SK-N-SH (cell line): ENCODE measurements at regions not wholly inside any gene's neighbourhood (a gene's known extent, or its start where the extent isn't known, plus 50 kb on each side); places are given as distances from the start of the nearest gene placed in this dataset.

ENCODE experiments used
- CTCF ChIA-PET: fragments of 300-600, 350-600 bp; formaldehyde crosslinking; extraction: SDS; loops from one replicate; lab custom pipeline; 2021; lab: Yijun Ruan, JAX
- POLR2A ChIA-PET: fragments of 350-600 bp; sonication (Branson Sonifier 250); formaldehyde crosslinking; extraction: SDS; loops from one replicate; lab custom pipeline; 2020; ENCODE audit warnings: antibody characterized with exemption, inconsistent platforms; lab: Yijun Ruan, JAX
- DNase-seq: peaks from one replicate; pipeline ENCODE4 v3.0.0; 2012
- H2AFZ ChIP-seq: fragments of 200-600 bp; sonication (generic); 2 replicates; pipeline ENCODE4 v1.8.1; 2016; ENCODE audit warnings: antibody characterized with exemption, mild to moderate bottlenecking, low read depth
- H3F3A ChIP-seq: fragments of 200-600 bp; sonication (generic); replicated peaks from 2 replicates; pipeline ENCODE3; 2016; ENCODE audit warnings: antibody characterized with exemption, mild to moderate bottlenecking; ENCODE audit not compliant: insufficient read depth
- H3K27ac ChIP-seq, 2 experiments: fragments of 200-500 bp in 1 of 2; fragments of 200-600 bp in 1 of 2; sonication (Bioruptor generic) in 1 of 2; sonication (generic), shearing (Covaris generic) in 1 of 2; 2 replicates each; pipeline versions ENCODE4 v1.5.1 to v1.6.1; 2014 to 2016; ENCODE audit warnings: low read depth in 2 of 2, inconsistent platforms in 1 of 2, low read length in 1 of 2, mild to moderate bottlenecking in 1 of 2, mixed read lengths in 1 of 2
- H3K27me3 ChIP-seq: fragments of 200-600 bp; sonication (generic), shearing (Covaris generic); 2 replicates; pipeline ENCODE4 v1.6.1; 2016; ENCODE audit warnings: mixed run types; ENCODE audit not compliant: insufficient read depth
- H3K36me3 ChIP-seq, 2 experiments: fragments of 200-500 bp in 1 of 2; fragments of 200-600 bp in 1 of 2; sonication (Bioruptor generic) in 1 of 2; sonication (generic) in 1 of 2; replicated peaks in 1 of 2; 2 replicates each; pipeline versions ENCODE3 to v1.5.1; 2014 to 2016; ENCODE audit warnings: low read length in 1 of 2, mild to moderate bottlenecking in 1 of 2; ENCODE audit not compliant: insufficient read depth in 2 of 2, control insufficient read depth in 1 of 2
- H3K4me1 ChIP-seq, 2 experiments: fragments of 200-500 bp in 1 of 2; fragments of 200-600 bp in 1 of 2; sonication (Bioruptor generic) in 1 of 2; sonication (generic), shearing (Covaris generic) in 1 of 2; 2 replicates each; pipeline versions ENCODE4 v1.5.1 to v1.6.1; 2014 to 2016; ENCODE audit warnings: low read depth in 1 of 2, low read length in 1 of 2, mixed run types in 1 of 2; ENCODE audit not compliant: insufficient read depth in 2 of 2, control insufficient read depth in 1 of 2
- H3K4me2 ChIP-seq: fragments of 200-600 bp; sonication (generic), shearing (Covaris generic); 2 replicates; pipeline ENCODE4 v1.6.1; 2017; ENCODE audit warnings: mixed run types
- H3K4me3 ChIP-seq, 2 experiments: fragments of 200-500 bp in 1 of 2; fragments of 200-600 bp in 1 of 2; sonication (Bioruptor generic) in 1 of 2; sonication (generic), shearing (Covaris generic) in 1 of 2; 2 replicates each; pipeline versions ENCODE4 v1.5.1 to v1.8.1; 2014 to 2016; ENCODE audit warnings: low read depth in 2 of 2, inconsistent platforms in 1 of 2, low read length in 1 of 2, mild to moderate bottlenecking in 1 of 2, mixed read lengths in 1 of 2, moderate library complexity in 1 of 2
- H3K79me2 ChIP-seq: fragments of 200-600 bp; sonication (generic); 2 replicates; pipeline ENCODE4 v1.8.1; 2017; ENCODE audit warnings: mild to moderate bottlenecking; ENCODE audit not compliant: insufficient read depth
- H3K9ac ChIP-seq: fragments of 200-600 bp; sonication (generic); 2 replicates; pipeline ENCODE4 v1.6.1; 2017; ENCODE audit warnings: mixed run types
- H3K9me2 ChIP-seq: fragments of 200-600 bp; sonication (generic); 2 replicates; pipeline ENCODE4 v1.6.1; 2017; ENCODE audit warnings: mixed run types
- H3K9me3 ChIP-seq: fragments of 200-600 bp; sonication (generic); 2 replicates; pipeline ENCODE4 v1.6.1; 2017; ENCODE audit warnings: mixed run types, mild to moderate bottlenecking, moderate library complexity
- H4K20me1 ChIP-seq: fragments of 200-600 bp; sonication (generic); 2 replicates; pipeline ENCODE4 v1.6.1; 2017; ENCODE audit warnings: mild to moderate bottlenecking, mixed run types; ENCODE audit not compliant: insufficient read depth
- FOSL2 ChIP-seq: IDR thresholded peaks from 2 replicates; pipeline ENCODE4 v1.4.0; 2012; ENCODE audit warnings: low read depth, mild to moderate bottlenecking, moderate library complexity, borderline replicate concordance
- FOXM1 ChIP-seq: IDR thresholded peaks from 2 replicates; pipeline ENCODE4 v1.4.0; 2012; ENCODE audit warnings: low read depth, mild to moderate bottlenecking
- IRF3 ChIP-seq: fragments of 150-350 bp; IDR thresholded peaks from 2 replicates; pipeline ENCODE4 v1.6.1; 2016; ENCODE audit warnings: mild to moderate bottlenecking, low read depth, low read length
- MAX ChIP-seq: IDR thresholded peaks from 2 replicates; pipeline ENCODE4 v1.4.0; 2012; ENCODE audit warnings: low read depth
- MXI1 ChIP-seq: IDR thresholded peaks from 2 replicates; pipeline ENCODE4 v1.6.1; 2012; ENCODE audit warnings: mild to moderate bottlenecking, low read depth, low read length, improper control_type of control experiment
- NFIC ChIP-seq: IDR thresholded peaks from 2 replicates; pipeline ENCODE4 v1.4.0; 2012; ENCODE audit warnings: borderline replicate concordance
- POLR2AphosphoS5 ChIP-seq: IDR thresholded peaks from 2 replicates; pipeline ENCODE4 v1.6.1; 2012; ENCODE audit warnings: low read depth, low read length
- RCOR1 ChIP-seq: fragments of 150-350 bp; IDR thresholded peaks from 2 replicates; pipeline ENCODE4 v1.6.1; 2017; ENCODE audit warnings: antibody characterized with exemption, low read length
- REST ChIP-seq: IDR thresholded peaks from 2 replicates; pipeline ENCODE4 v1.6.1; 2012; ENCODE audit warnings: mild to moderate bottlenecking, low read depth, low read length, moderate library complexity
- RFX5 ChIP-seq: IDR thresholded peaks from 2 replicates; pipeline ENCODE4 v1.6.1; 2012; ENCODE audit warnings: mild to moderate bottlenecking, improper control_type of control experiment, low read length
- RXRA ChIP-seq: IDR thresholded peaks from 2 replicates; pipeline ENCODE4 v1.4.0; 2012; ENCODE audit warnings: low read depth, mild to moderate bottlenecking, borderline replicate concordance
- SIN3A ChIP-seq: IDR thresholded peaks from 2 replicates; pipeline ENCODE4 v1.6.1; 2012; ENCODE audit warnings: low read depth, mild to moderate bottlenecking, low read length, moderate library complexity, borderline replicate concordance
- TAF1 ChIP-seq: IDR thresholded peaks from 2 replicates; pipeline ENCODE4 v1.6.1; 2012; ENCODE audit warnings: low read depth, mild to moderate bottlenecking, low read length, moderate library complexity, borderline replicate concordance
- TEAD4 ChIP-seq: IDR thresholded peaks from 2 replicates; pipeline ENCODE4 v1.4.0; 2012; ENCODE audit warnings: mild to moderate bottlenecking, borderline replicate concordance; ENCODE audit not compliant: insufficient read depth
- USF1 ChIP-seq: IDR thresholded peaks from 2 replicates; pipeline ENCODE4 v1.4.0; 2012; ENCODE audit warnings: low read depth, borderline replicate concordance
- WGBS: methylation state at CpG from one replicate; pipeline ENCODE4 v1.1.6; 2017; ENCODE audit warnings: low lambda C conversion rate; 5-methylcytosine and 5-hydroxymethylcytosine counted together

- 88% methylated on average over 1 of the region's 1 CpG for WGBS
- DNase-seq, result no peak
- H3K9ac ChIP-seq, result no peak overlapping the region
- no peak overlapping the region for H2AFZ ChIP-seq
- no peak overlapping the region for H3K4me2 ChIP-seq
- no peaks in the 10 kb centered on the region for H3K79me2 ChIP-seq
- H3K4me1 ChIP-seq, result peaks cover 0 to 2% of the 10 kb centered on the region in 2 experiments; a peak in 2 of 4 replicates
- CTCF ChIA-PET, result no interaction called here
- H3K36me3 ChIP-seq, result no peaks in the 10 kb centered on the region
- no peaks in the 10 kb centered on the region for H3F3A ChIP-seq
- H3K9me2 ChIP-seq, result no peaks in the 10 kb centered on the region
- no peak overlapping the region for H3K27ac ChIP-seq
- no peak overlapping the region for H3K4me3 ChIP-seq
- TF ChIP-seq POLR2AphosphoS5 (no peak), TAF1 (no peak), RCOR1 (no peak), FOXM1 (no peak), IRF3 (no peak), NFIC (no peak), MAX (no peak), USF1 (no peak)
- H3K27me3 ChIP-seq, result no peaks in the 10 kb centered on the region; the same call in 1 of the 2 replicates
- no peaks in the 10 kb centered on the region for H4K20me1 ChIP-seq
- POLR2A ChIA-PET, result no interaction called here
- H3K9me3 ChIP-seq, result no peaks in the 10 kb centered on the region
These were observed 120.5 kb upstream of the SPATS2L start for GRCh38 chr2:200186002-200186401.

- Histone ChIP-seq H3K79me2 (no peaks in the 10 kb centered on the region), H3K27me3 (no peaks in the 10 kb centered on the region; the same call in 1 of the 2 replicates), H3K9me2 (no peaks in the 10 kb centered on the region), H2AFZ (no peak overlapping the region), H3K4me3 (no peak overlapping the region), H3K36me3 (no peaks in the 10 kb centered on the region), H4K20me1 (no peaks in the 10 kb centered on the region), H3K4me2 (no peak overlapping the region), H3K9ac (no peak overlapping the region), H3K9me3 (no peaks in the 10 kb centered on the region), H3K27ac (no peak overlapping the region), H3K4me1 (peaks cover 0 to 5% of the 10 kb centered on the region in 2 experiments; a peak in 2 of 4 replicates), H3F3A (no peaks in the 10 kb centered on the region)
- WGBS, result 65% methylated on average over 3 of the region's 3 CpGs
- DNase-seq, result no peak
- no peak for TF ChIP-seq MXI1
- CTCF ChIA-PET, result interaction anchor here (0.7 to 0.9 kb wide), 2 partner anchors 19 to 154 kb away, joined by 3 to 4 read pairs; no protein-coding TSS in a partner anchor
- POLR2A ChIA-PET, result no interaction called here
These were observed 117.6 kb upstream of the SPATS2L start for GRCh38 chr2:200188876-200189275.

- no peak overlapping the region for H3K4me2 ChIP-seq
- DNase-seq, result no peak
- H2AFZ ChIP-seq, result no peak overlapping the region
- H3F3A ChIP-seq, result no peaks in the 10 kb centered on the region
- ChIA-PET CTCF (no interaction called here), POLR2A (interaction anchor here (0.6 kb wide), 1 partner anchor 320 kb away, joined by 4 read pairs; the partner anchor contains the start of gene KCTD18)
- H3K9ac ChIP-seq, result no peak overlapping the region
- no peaks in the 10 kb centered on the region for H3K79me2 ChIP-seq
- WGBS, result 26% methylated on average over 2 of the region's 2 CpGs
- H3K9me2 ChIP-seq, result no peaks in the 10 kb centered on the region
- peaks cover 0 to 7% of the 10 kb centered on the region in 2 experiments; a peak in 2 of 4 replicates for H3K4me1 ChIP-seq
- no peaks in the 10 kb centered on the region for H3K36me3 ChIP-seq
- no peak overlapping the region for H3K4me3 ChIP-seq
- no peaks in the 10 kb centered on the region for H3K9me3 ChIP-seq
- H3K27ac ChIP-seq, result no peak overlapping the region
- no peaks in the 10 kb centered on the region for H4K20me1 ChIP-seq
- H3K27me3 ChIP-seq, result no peaks in the 10 kb centered on the region
- TF ChIP-seq FOSL2, result no peak
- no peak for TF ChIP-seq TEAD4
- no peak for TF ChIP-seq USF1
- TF ChIP-seq RXRA, result no peak
- TF ChIP-seq SIN3A, result no peak
- no peak for TF ChIP-seq RFX5
- no peak for TF ChIP-seq REST
These were observed 116.5 kb upstream of the SPATS2L start for GRCh38 chr2:200189964-200190363.
